OCI-LY3 (cell line): ENCODE measurements at regions not wholly inside any gene's neighbourhood (a gene's known extent, or its start where the extent isn't known, plus 50 kb on each side); places are given as distances from the start of the nearest gene placed in this dataset.

ENCODE experiments used
- H2AFZ ChIP-seq: fragments of 200-600, 300-600 bp; shearing (Covaris generic); 2 replicates; pipeline ENCODE4 v1.6.0; 2014; ENCODE audit warnings: antibody characterized with exemption, low read depth, low read length
- H3K27ac ChIP-seq: fragments of 200-600, 300-600 bp; sonication (generic); 2 replicates; pipeline ENCODE4 v1.5.1; 2014; ENCODE audit warnings: mild to moderate bottlenecking, low read length, moderate library complexity, mixed read lengths
- H3K27me3 ChIP-seq: fragments of 200-600, 300-600 bp; sonication (generic); 2 replicates; pipeline ENCODE4 v1.6.1; 2014; ENCODE audit warnings: low read depth, low read length, mixed read lengths
- H3K36me3 ChIP-seq: fragments of 200-600, 300-600 bp; sonication (generic); replicated peaks from 2 replicates; pipeline ENCODE3; 2014; ENCODE audit warnings: low read depth, low read length, mixed read lengths
- H3K4me1 ChIP-seq: fragments of 300-600, 200-600 bp; sonication (generic); 2 replicates; pipeline ENCODE4 v1.6.1; 2014; ENCODE audit warnings: low read length, mixed read lengths
- H3K4me2 ChIP-seq: fragments of 200-600, 300-600 bp; sonication (generic); 2 replicates; pipeline ENCODE4 v1.6.1; 2014; ENCODE audit warnings: low read length, mixed read lengths
- H3K4me3 ChIP-seq: fragments of 300-600, 200-600 bp; sonication (generic); 2 replicates; pipeline ENCODE4 v1.5.1; 2014; ENCODE audit warnings: antibody characterized with exemption, mild to moderate bottlenecking, low read length, moderate library complexity
- H3K79me2 ChIP-seq: fragments of 300-600, 200-600 bp; shearing (Covaris generic); 2 replicates; pipeline ENCODE4 v1.6.1; 2014; ENCODE audit warnings: mild to moderate bottlenecking, low read length, mixed read lengths
- H3K9ac ChIP-seq: fragments of 300-600, 200-600 bp; shearing (Covaris generic); 2 replicates; pipeline ENCODE4 v1.6.0; 2014; ENCODE audit warnings: mild to moderate bottlenecking, low read length, moderate library complexity
- H3K9me3 ChIP-seq: fragments of 200-600, 300-600 bp; shearing (Covaris generic); 2 replicates; pipeline ENCODE4 v1.6.1; 2014; ENCODE audit warnings: low read length, mixed read lengths; ENCODE audit not compliant: insufficient read depth
- H4K20me1 ChIP-seq: fragments of 200-600, 300-600 bp; sonication (generic); 2 replicates; pipeline ENCODE4 v1.6.1; 2016; ENCODE audit warnings: low read length, mixed read lengths; ENCODE audit not compliant: insufficient read depth
- EZH2phosphoT487 ChIP-seq: fragments of 200-600 bp; shearing (Covaris generic); IDR thresholded peaks from 2 replicates; pipeline ENCODE4 v1.6.1; 2018; ENCODE audit warnings: antibody characterized with exemption, mixed run types, low read depth
- TF ChIP-seq, protein P1 (sequence below): fragments of 200-600, 300-600 bp; sonication (generic); IDR thresholded peaks from 2 replicates; pipeline ENCODE4 v1.5.1; 2014; ENCODE audit warnings: antibody characterized with exemption, low read length, low read depth

DNA sequence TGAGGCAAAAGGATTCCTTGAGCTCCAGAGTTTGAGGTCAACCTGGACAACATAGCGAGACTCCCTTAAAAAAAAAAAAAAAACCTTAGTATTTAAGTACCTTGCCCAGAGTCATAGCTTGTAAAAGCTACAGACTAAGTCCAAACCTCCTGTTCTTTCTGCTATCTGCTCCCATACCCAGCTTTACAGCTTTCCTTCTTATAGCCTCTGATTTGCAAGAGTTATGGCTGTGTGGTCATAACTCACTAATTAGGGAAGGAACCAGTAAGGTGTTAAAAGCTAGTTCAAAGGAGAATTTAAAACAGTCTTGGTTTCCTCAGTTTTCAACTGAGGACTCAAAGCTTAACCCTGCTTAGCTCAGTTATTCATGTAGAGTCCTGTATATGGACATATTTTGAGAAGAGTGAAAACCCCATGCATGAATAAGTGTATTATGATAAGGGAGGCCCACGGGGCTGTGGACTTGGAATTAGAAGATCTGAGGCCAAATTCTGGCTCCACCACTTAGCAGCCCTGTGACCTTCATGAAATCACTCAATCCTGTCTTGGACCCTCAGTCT is 135.5 kb upstream of the SMAD3 start:
- Histone ChIP-seq H3K27me3 (peaks cover 3% of the 10 kb centered on the region; the same call in 1 of the 2 replicates), H3K79me2 (no peaks in the 10 kb centered on the region), H3K9me3 (peaks cover 9% of the 10 kb centered on the region), H3K27ac (no peak overlapping the region), H3K4me3 (no peak overlapping the region), H3K9ac (no peak overlapping the region), H2AFZ (no peak overlapping the region), H3K36me3 (no peaks in the 10 kb centered on the region), H4K20me1 (no peaks in the 10 kb centered on the region), H3K4me1 (no peaks in the 10 kb centered on the region), H3K4me2 (no peak overlapping the region)
- TF ChIP-seq EZH2phosphoT487, result no peak
- TF ChIP-seq, protein P1, sequence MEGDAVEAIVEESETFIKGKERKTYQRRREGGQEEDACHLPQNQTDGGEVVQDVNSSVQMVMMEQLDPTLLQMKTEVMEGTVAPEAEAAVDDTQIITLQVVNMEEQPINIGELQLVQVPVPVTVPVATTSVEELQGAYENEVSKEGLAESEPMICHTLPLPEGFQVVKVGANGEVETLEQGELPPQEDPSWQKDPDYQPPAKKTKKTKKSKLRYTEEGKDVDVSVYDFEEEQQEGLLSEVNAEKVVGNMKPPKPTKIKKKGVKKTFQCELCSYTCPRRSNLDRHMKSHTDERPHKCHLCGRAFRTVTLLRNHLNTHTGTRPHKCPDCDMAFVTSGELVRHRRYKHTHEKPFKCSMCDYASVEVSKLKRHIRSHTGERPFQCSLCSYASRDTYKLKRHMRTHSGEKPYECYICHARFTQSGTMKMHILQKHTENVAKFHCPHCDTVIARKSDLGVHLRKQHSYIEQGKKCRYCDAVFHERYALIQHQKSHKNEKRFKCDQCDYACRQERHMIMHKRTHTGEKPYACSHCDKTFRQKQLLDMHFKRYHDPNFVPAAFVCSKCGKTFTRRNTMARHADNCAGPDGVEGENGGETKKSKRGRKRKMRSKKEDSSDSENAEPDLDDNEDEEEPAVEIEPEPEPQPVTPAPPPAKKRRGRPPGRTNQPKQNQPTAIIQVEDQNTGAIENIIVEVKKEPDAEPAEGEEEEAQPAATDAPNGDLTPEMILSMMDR, result no peak

- Histone ChIP-seq H3K4me1 (0 out of 2 replicates have a peak, but pooled peaks cover 5% of the 10 kb centered on the region), H3K36me3 (no peaks in the 10 kb centered on the region), H3K27ac (no peak overlapping the region), H3K9ac (no peak overlapping the region), H3K9me3 (peaks cover 9% of the 10 kb centered on the region), H2AFZ (no peak overlapping the region), H3K27me3 (peaks cover 3% of the 10 kb centered on the region; the same call in 1 of the 2 replicates), H4K20me1 (no peaks in the 10 kb centered on the region), H3K79me2 (no peaks in the 10 kb centered on the region), H3K4me2 (no peak overlapping the region), H3K4me3 (no peak overlapping the region)
- no peak for TF ChIP-seq EZH2phosphoT487
- TF ChIP-seq, protein P1, result no peak
Measured at GRCh38 chr15:66931768-66932633, 133.4 kb upstream of the SMAD3 start.

DNA sequence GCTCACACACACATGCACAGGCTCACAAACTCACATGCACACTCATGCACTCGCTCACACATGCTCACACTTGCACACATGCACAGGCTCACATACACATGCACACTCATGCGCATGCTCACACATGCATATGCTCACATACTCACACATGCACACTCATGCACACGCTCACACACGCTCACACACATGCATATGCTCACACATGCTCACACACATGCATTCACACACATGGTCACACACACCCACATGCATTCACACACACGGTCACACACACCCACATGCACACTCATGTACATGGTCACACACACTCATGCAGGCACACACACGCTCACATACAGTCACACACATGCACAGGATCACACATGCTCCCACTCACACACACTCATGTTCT is 132.8 kb upstream of the SMAD3 start:
- Histone ChIP-seq H3K4me3 (no peak overlapping the region), H3K9me3 (peaks cover 9% of the 10 kb centered on the region), H3K79me2 (no peaks in the 10 kb centered on the region), H3K27ac (no peak overlapping the region), H4K20me1 (no peaks in the 10 kb centered on the region), H2AFZ (no peak overlapping the region), H3K36me3 (no peaks in the 10 kb centered on the region), H3K4me1 (0 out of 2 replicates have a peak, but pooled peaks cover 5% of the 10 kb centered on the region), H3K27me3 (peaks cover 3% of the 10 kb centered on the region; the same call in 1 of the 2 replicates), H3K4me2 (no peak overlapping the region), H3K9ac (no peak overlapping the region)
- TF ChIP-seq, protein P1, result no peak
- TF ChIP-seq EZH2phosphoT487, result no peak
